ENCODE measurements at regions not wholly inside any gene's neighbourhood (a gene's known extent, or its start where the extent isn't known, plus 50 kb on each side); places are given as distances from the start of the nearest gene placed in this dataset.

- TF ChIP-seq POLR2AphosphoS5 (IDR thresholded peaks at IDR 0.05) (no peak), EP300 (IDR thresholded peaks at IDR 0.05) (no peak), POLR2A (IDR thresholded peaks at IDR 0.05) (no peak)
- TF ChIP-seq, protein P1, sequence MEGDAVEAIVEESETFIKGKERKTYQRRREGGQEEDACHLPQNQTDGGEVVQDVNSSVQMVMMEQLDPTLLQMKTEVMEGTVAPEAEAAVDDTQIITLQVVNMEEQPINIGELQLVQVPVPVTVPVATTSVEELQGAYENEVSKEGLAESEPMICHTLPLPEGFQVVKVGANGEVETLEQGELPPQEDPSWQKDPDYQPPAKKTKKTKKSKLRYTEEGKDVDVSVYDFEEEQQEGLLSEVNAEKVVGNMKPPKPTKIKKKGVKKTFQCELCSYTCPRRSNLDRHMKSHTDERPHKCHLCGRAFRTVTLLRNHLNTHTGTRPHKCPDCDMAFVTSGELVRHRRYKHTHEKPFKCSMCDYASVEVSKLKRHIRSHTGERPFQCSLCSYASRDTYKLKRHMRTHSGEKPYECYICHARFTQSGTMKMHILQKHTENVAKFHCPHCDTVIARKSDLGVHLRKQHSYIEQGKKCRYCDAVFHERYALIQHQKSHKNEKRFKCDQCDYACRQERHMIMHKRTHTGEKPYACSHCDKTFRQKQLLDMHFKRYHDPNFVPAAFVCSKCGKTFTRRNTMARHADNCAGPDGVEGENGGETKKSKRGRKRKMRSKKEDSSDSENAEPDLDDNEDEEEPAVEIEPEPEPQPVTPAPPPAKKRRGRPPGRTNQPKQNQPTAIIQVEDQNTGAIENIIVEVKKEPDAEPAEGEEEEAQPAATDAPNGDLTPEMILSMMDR (IDR thresholded peaks at IDR 0.05) = no peak
- WGBS = 98% methylated on average over 5 of the region's 5 CpGs
- no peak for DNase-seq (ENCODE audit: low spot score in 2 of 2)
Measured at GRCh38 chr1:82258887-82259286, 458.2 kb downstream of the ADGRL2 start.

GRCh38 chr1:82246050-82246449 lies 445.3 kb downstream of the ADGRL2 start:
- Histone ChIP-seq H3K36me3 (no peaks in the 10 kb centered on the region), H3K9me3 (no peaks in the 10 kb centered on the region), H3K27ac (no peak overlapping the region)

More at GRCh38 chr1:82258887-82259286, 458.2 kb downstream of the ADGRL2 start:
- Histone ChIP-seq H3K36me3 (no peaks in the 10 kb centered on the region), H3K4me1 (no peaks in the 10 kb centered on the region), H3K9me3 (no peaks in the 10 kb centered on the region), H3K27ac (no peak overlapping the region), H3K4me3 (no peak overlapping the region), H3K27me3 (no peaks in the 10 kb centered on the region)

GRCh38 chr1:82245345-82246014 lies 444.7 kb downstream of the ADGRL2 start:
- no peaks in the 10 kb centered on the region for H3K9me3 ChIP-seq
- TF ChIP-seq POLR2AphosphoS5 (IDR thresholded peaks at IDR 0.05) (no peak), EP300 (IDR thresholded peaks at IDR 0.05) (no peak), POLR2A (IDR thresholded peaks at IDR 0.05) (no peak)
- TF ChIP-seq, protein P1 (IDR thresholded peaks at IDR 0.05) = no peak
- H3K4me3 ChIP-seq = no peak overlapping the region
- no peak overlapping the region for H3K27ac ChIP-seq
- no peaks in the 10 kb centered on the region for H3K27me3 ChIP-seq
- WGBS = 94% methylated on average over 7 of the region's 7 CpGs
- DNase-seq (ENCODE audit: low spot score in 2 of 2) = no peak
- no peaks in the 10 kb centered on the region for H3K36me3 ChIP-seq
- H3K4me1 ChIP-seq = no peaks in the 10 kb centered on the region

More at GRCh38 chr1:82246050-82246449, 445.3 kb downstream of the ADGRL2 start:
- WGBS = 49% methylated on average over 3 of the region's 3 CpGs
- TF ChIP-seq EP300 (IDR thresholded peaks at IDR 0.05) (no peak), POLR2A (IDR thresholded peaks at IDR 0.05) (no peak), POLR2AphosphoS5 (IDR thresholded peaks at IDR 0.05) (no peak)
- TF ChIP-seq, protein P1 (IDR thresholded peaks at IDR 0.05) = no peak
- Histone ChIP-seq H3K27me3 (no peaks in the 10 kb centered on the region), H3K4me3 (no peak overlapping the region), H3K4me1 (no peaks in the 10 kb centered on the region)
- no peak for DNase-seq (ENCODE audit: low spot score in 2 of 2)

- Histone ChIP-seq H3K4me3 (no peak overlapping the region), H3K27me3 (no peaks in the 10 kb centered on the region), H3K9me3 (no peaks in the 10 kb centered on the region), H3K27ac (no peak overlapping the region), H3K4me1 (no peaks in the 10 kb centered on the region), H3K36me3 (no peaks in the 10 kb centered on the region)
- DNase-seq (ENCODE audit: low spot score in 2 of 2) = no peak
- WGBS = 74% methylated on average over 3 of the region's 3 CpGs
- TF ChIP-seq, protein P1 (IDR thresholded peaks at IDR 0.05) = no peak
- TF ChIP-seq POLR2AphosphoS5 (IDR thresholded peaks at IDR 0.05) (no peak), EP300 (IDR thresholded peaks at IDR 0.05) (no peak), POLR2A (IDR thresholded peaks at IDR 0.05) (no peak)
Measured at GRCh38 chr1:82240571-82240970, 439.8 kb downstream of the ADGRL2 start.

DNA sequence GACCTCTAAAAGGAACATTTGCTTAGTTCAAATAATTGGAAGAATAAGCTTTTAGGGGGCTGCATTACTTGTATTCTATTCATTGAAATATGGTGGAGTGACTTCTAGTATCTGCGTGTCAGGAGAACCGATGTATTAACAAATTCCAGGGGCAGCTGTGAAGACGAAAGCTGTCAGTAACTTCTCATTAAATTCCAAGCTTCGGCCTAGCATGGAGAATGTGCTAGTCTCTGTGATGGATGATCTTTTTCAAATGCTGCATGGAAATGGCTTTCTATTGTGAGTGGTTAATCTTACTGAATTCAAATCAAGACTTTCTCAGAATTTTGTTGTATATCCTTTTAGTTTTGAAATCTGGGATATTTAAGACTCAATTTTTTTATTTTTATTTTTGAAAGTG lies 429.9 kb downstream of the ADGRL2 start:
- Histone ChIP-seq H3K9me3 (no peaks in the 10 kb centered on the region), H3K4me1 (peaks cover 20% of the 10 kb centered on the region), H3K27me3 (no peaks in the 10 kb centered on the region), H3K36me3 (no peaks in the 10 kb centered on the region), H3K4me3 (no peak overlapping the region), H3K27ac (no peak overlapping the region)
- DNase-seq (ENCODE audit: low spot score in 2 of 2) = no peak
- 92% methylated on average over 4 of the region's 4 CpGs for WGBS
- TF ChIP-seq, protein P1 (IDR thresholded peaks at IDR 0.05) = no peak
- no peak for TF ChIP-seq POLR2A (IDR thresholded peaks at IDR 0.05)

All from suprapubic skin (tissue), 4 donors.